ENCODE measurements at regions not wholly inside any gene's neighbourhood (a gene's known extent, or its start where the extent isn't known, plus 50 kb on each side); places are given as distances from the start of the nearest gene placed in this dataset.

DNA sequence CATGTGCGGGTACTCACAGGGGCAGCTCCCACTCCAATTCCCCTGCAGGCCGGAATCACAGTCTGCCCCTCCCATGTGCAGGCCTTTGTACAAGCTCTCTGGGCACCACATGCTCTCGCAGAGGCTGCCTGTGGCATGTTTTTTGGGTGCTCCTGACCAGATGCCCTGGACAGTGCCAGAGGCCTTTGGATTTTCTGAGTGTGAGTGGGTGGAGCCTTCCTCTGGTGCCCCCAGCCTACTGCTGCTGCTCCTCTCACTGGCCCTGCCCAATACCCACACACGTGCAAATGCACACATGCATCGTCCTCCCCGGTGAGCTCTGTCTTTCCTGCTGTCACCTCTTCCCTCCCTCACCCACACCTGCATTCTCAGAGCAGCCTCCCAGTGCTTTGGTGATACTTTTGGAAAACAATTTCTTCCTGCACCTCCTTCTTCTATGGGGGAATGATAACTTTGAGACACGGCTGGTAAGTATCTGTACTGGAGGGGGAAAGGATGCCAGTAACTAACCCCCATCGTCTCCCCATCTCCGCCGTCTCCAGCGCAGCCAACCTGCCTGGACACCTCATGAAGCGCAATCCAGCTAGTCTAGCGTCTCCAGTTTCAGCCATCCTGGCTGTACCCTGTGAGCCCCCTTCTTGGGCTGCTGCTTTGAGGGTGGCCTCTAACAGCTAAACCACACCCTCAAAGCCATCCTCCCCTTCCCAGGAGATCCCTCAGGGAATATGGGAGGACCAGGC lies 229.4 kb upstream of the TOPAZ1 start (continued):
- no peak for TF ChIP-seq ZBTB4 (CRISPR knock-in tag; IDR thresholded peaks at IDR 0.05)
- TF ChIP-seq ZNF24 (IDR thresholded peaks at IDR 0.05) = no peak
- TF ChIP-seq NR2F1 (conservative IDR thresholded peaks at IDR 0.05) = no peak
- no peak for TF ChIP-seq CBX3 (IDR thresholded peaks at IDR 0.05; ENCODE audit: borderline replicate concordance, low read depth)

DNA sequence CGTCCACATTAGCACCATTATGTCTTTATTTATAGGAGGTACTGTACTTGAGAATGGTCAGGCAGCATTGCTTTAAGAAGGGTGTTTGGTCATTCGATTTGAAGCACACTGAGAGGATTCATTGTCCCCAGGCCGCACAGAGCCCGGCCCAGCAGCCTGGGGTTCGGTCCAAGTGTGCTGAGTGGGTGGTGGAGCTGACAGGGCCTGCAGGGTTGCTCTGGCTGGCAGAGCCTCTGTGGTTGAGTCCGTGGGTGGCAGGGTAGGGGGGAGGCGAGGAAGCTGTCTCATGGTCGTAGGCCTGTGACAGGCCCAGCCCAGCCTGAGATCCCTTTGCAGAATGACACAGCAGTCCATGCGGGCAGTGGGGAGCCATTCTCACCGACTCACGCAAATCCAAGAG lies 227.7 kb upstream of the TOPAZ1 start:
- SMC1A ChIA-PET (ENCODE audit: uncharacterized antibody, unreplicated experiment) = no interaction called here
- H3K27ac ChIP-seq (ENCODE audit: control insufficient read depth, insufficient read depth) = no peak overlapping the region
- DNase-seq (ENCODE audit: low read depth, low spot score) (no peak), ATAC-seq (no peak), FAIRE-seq (no peak)
- no peak overlapping the region for H3K9ac ChIP-seq (ENCODE audit: control insufficient read depth, insufficient read depth, low read length)
- no peaks in the 10 kb centered on the region; the same call in none of the 2 replicates for H3K79me2 ChIP-seq (ENCODE audit: control insufficient read depth, insufficient read depth, low read length)
- in situ Hi-C loops (cut with MboI) (no loop called here), intact Hi-C loops (cut with micrococcal nuclease; ENCODE audit: unreplicated experiment) (no loop called here)
- H3K27me3 ChIP-seq (replicated peaks in 1 of 2; ENCODE audit: control insufficient read depth in 2 of 2, insufficient read depth in 2 of 2, low read length in 1 of 2) = no peaks in the 10 kb centered on the region
- no peak overlapping the region for H3K4me3 ChIP-seq
- H2AFZ ChIP-seq (ENCODE audit: control insufficient read depth, low read depth, low read length) = no peak overlapping the region
- POLR2A ChIA-PET = interaction anchor here (1.1 kb wide), 1 partner anchor 14 kb away, joined by 3 read pairs; no protein-coding TSS in a partner anchor
- H3K9me3 ChIP-seq (replicated peaks; ENCODE audit: control insufficient read depth, insufficient read depth, low read length) = no peaks in the 10 kb centered on the region
- no peaks in the 10 kb centered on the region for H4K20me1 ChIP-seq (ENCODE audit: control insufficient read depth, insufficient read depth)
- RAD21 ChIA-PET (ENCODE audit: unreplicated experiment) = no interaction called here
- no peaks in the 10 kb centered on the region; a peak in 2 of 4 replicates for H3K36me3 ChIP-seq (ENCODE audit: control insufficient read depth in 2 of 2, insufficient read depth in 2 of 2, low read length in 1 of 2)
- no TSS peak for BruUV-seq (replicated peaks)
- CTCF ChIA-PET = no interaction called here
- H3K4me2 ChIP-seq (ENCODE audit: control insufficient read depth, insufficient read depth) = no peak overlapping the region
- 51% methylated on average over 10 of the region's 11 CpGs for WGBS (ENCODE audit: insufficient coverage, insufficient replicate concordance, low lambda C conversion rate, missing lambda C conversion rate)
- H3K4me1 ChIP-seq (ENCODE audit: control insufficient read depth, insufficient read depth, low read length) = no peaks in the 10 kb centered on the region; the same call in 1 of the 2 replicates
- no peak for TF ChIP-seq POLR2A (IDR thresholded peaks at IDR 0.05; ENCODE audit: low read depth, low read length)
- TF ChIP-seq, protein P1, sequence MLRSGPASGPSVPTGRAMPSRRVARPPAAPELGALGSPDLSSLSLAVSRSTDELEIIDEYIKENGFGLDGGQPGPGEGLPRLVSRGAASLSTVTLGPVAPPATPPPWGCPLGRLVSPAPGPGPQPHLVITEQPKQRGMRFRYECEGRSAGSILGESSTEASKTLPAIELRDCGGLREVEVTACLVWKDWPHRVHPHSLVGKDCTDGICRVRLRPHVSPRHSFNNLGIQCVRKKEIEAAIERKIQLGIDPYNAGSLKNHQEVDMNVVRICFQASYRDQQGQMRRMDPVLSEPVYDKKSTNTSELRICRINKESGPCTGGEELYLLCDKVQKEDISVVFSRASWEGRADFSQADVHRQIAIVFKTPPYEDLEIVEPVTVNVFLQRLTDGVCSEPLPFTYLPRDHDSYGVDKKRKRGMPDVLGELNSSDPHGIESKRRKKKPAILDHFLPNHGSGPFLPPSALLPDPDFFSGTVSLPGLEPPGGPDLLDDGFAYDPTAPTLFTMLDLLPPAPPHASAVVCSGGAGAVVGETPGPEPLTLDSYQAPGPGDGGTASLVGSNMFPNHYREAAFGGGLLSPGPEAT (IDR thresholded peaks at IDR 0.05; ENCODE audit: low read depth) = no peak
- TF ChIP-seq ZNF24 (IDR thresholded peaks at IDR 0.05) = no peak
- no peak for TF ChIP-seq YY1 (IDR thresholded peaks at IDR 0.05; ENCODE audit: low read depth, low read length)
- TF ChIP-seq CREM (IDR thresholded peaks at IDR 0.05; ENCODE audit: low read depth) = no peak
- TF ChIP-seq BCL11A (IDR thresholded peaks at IDR 0.05; ENCODE audit: low read depth, low read length) = no peak
- TF ChIP-seq, protein P2, sequence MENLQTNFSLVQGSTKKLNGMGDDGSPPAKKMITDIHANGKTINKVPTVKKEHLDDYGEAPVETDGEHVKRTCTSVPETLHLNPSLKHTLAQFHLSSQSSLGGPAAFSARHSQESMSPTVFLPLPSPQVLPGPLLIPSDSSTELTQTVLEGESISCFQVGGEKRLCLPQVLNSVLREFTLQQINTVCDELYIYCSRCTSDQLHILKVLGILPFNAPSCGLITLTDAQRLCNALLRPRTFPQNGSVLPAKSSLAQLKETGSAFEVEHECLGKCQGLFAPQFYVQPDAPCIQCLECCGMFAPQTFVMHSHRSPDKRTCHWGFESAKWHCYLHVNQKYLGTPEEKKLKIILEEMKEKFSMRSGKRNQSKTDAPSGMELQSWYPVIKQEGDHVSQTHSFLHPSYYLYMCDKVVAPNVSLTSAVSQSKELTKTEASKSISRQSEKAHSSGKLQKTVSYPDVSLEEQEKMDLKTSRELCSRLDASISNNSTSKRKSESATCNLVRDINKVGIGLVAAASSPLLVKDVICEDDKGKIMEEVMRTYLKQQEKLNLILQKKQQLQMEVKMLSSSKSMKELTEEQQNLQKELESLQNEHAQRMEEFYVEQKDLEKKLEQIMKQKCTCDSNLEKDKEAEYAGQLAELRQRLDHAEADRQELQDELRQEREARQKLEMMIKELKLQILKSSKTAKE (IDR thresholded peaks at IDR 0.05; ENCODE audit: low read depth, poor library complexity, severe bottlenecking) = no peak
- TF ChIP-seq RUNX3 (IDR thresholded peaks at IDR 0.05; ENCODE audit: low read length) = no peak
- TF ChIP-seq, protein P3, sequence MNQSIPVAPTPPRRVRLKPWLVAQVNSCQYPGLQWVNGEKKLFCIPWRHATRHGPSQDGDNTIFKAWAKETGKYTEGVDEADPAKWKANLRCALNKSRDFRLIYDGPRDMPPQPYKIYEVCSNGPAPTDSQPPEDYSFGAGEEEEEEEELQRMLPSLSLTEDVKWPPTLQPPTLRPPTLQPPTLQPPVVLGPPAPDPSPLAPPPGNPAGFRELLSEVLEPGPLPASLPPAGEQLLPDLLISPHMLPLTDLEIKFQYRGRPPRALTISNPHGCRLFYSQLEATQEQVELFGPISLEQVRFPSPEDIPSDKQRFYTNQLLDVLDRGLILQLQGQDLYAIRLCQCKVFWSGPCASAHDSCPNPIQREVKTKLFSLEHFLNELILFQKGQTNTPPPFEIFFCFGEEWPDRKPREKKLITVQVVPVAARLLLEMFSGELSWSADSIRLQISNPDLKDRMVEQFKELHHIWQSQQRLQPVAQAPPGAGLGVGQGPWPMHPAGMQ (IDR thresholded peaks at IDR 0.05; ENCODE audit: borderline replicate concordance) = no peak
- no peak for TF ChIP-seq CBFB (IDR thresholded peaks at IDR 0.05; ENCODE audit: low read depth)
- no peak for TF ChIP-seq BHLHE40 (IDR thresholded peaks at IDR 0.05; ENCODE audit: borderline replicate concordance in 1 of 2, low read depth in 2 of 2, low read length in 1 of 2)
- no peak for TF ChIP-seq PML (IDR thresholded peaks at IDR 0.05; ENCODE audit: low read length)
